HFFc6 (cell line): ENCODE measurements at regions not wholly inside any gene's neighbourhood (a gene's known extent, or its start where the extent isn't known, plus 50 kb on each side); places are given as distances from the start of the nearest gene placed in this dataset.

Experiments used
- DNase-seq: peaks from one replicate; pipeline ENCODE4 v3.0.0-alpha.2; 2018
- H3K27ac Mint-ChIP-seq: 2 replicates; pipeline ENCODE4 v1.8.0; 2020; ENCODE audit warnings: mild to moderate bottlenecking, mixed read lengths
- H3K27me3 Mint-ChIP-seq: 2 replicates; pipeline ENCODE4 v1.8.0; 2021; ENCODE audit warnings: mild to moderate bottlenecking, moderate library complexity, mixed read lengths; ENCODE audit not compliant: insufficient read depth
- H3K36me3 Mint-ChIP-seq: 2 replicates; pipeline ENCODE4 v1.8.0; 2021; ENCODE audit warnings: low read depth, mixed read lengths
- H3K4me1 Mint-ChIP-seq: 2 replicates; pipeline ENCODE4 v1.8.0; 2020; ENCODE audit warnings: low read depth, mixed read lengths
- H3K4me3 Mint-ChIP-seq: 2 replicates; pipeline ENCODE4 v1.8.0; 2020; ENCODE audit warnings: mild to moderate bottlenecking, moderate library complexity, mixed read lengths
- H3K9me3 Mint-ChIP-seq: 2 replicates; pipeline ENCODE4 v1.8.0; 2020; ENCODE audit warnings: mild to moderate bottlenecking, mixed read lengths
- TF ChIP-seq, protein P1 (sequence below): fragments of 200-600 bp; sonication (generic); IDR thresholded peaks from 2 replicates; pipeline ENCODE4 v1.5.0; 2021; ENCODE audit warnings: antibody characterized with exemption, mild to moderate bottlenecking

DNA sequence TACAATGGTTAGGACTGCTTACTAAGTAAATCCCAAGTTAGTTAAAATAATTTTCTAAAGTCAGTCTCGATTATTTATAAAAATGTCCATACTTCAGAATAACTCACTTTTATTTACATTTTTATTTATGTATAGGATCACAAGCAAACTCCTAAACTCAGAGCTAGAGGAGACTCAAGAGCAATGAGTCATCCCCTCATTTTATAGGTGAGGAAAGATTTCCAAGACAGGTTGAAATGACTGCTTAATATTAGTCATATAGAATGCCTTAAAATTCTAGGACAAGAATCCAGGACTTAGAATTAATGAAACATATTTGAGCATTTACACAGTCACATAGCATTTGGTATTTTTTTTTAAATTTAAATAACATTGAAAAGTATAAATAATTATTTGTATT lies 983.8 kb downstream of the SI start:
- H3K36me3 Mint-ChIP-seq, result no peaks in the 10 kb centered on the region
- H3K4me3 Mint-ChIP-seq, result no peak overlapping the region

DNA sequence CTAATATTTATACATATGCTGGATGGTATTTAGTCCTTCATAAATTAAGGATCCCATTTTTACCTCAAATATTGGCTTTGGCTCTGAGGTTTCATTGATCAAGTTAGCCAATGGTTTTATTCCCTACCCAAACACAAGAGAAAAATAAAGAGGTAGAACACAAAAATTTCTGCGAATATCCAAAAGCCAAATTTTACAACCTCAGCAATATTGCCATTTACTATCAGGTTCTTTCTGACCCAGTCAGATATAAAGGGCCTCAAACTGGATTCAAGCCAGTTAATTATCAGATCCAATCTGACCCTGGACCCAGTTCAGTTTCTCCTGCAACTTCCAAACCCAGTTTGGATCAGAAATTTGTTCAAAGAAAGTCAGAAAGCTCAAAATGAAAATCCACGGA lies 998.1 kb downstream of the SI start:
- TF ChIP-seq, protein P1, sequence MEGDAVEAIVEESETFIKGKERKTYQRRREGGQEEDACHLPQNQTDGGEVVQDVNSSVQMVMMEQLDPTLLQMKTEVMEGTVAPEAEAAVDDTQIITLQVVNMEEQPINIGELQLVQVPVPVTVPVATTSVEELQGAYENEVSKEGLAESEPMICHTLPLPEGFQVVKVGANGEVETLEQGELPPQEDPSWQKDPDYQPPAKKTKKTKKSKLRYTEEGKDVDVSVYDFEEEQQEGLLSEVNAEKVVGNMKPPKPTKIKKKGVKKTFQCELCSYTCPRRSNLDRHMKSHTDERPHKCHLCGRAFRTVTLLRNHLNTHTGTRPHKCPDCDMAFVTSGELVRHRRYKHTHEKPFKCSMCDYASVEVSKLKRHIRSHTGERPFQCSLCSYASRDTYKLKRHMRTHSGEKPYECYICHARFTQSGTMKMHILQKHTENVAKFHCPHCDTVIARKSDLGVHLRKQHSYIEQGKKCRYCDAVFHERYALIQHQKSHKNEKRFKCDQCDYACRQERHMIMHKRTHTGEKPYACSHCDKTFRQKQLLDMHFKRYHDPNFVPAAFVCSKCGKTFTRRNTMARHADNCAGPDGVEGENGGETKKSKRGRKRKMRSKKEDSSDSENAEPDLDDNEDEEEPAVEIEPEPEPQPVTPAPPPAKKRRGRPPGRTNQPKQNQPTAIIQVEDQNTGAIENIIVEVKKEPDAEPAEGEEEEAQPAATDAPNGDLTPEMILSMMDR, result no peak
- no peak overlapping the region for H3K27ac Mint-ChIP-seq
- no peaks in the 10 kb centered on the region for H3K27me3 Mint-ChIP-seq
- no peaks in the 10 kb centered on the region for H3K4me1 Mint-ChIP-seq
- H3K4me3 Mint-ChIP-seq, result no peak overlapping the region
- DNase-seq, result no peak
- H3K9me3 Mint-ChIP-seq, result peaks cover 26% of the 10 kb centered on the region
- H3K36me3 Mint-ChIP-seq, result no peaks in the 10 kb centered on the region

More for the DNA sequence above, 983.8 kb downstream of the SI start:
- no peak for DNase-seq
- Mint-ChIP-seq H3K27ac (no peak overlapping the region), H3K9me3 (peaks cover 24% of the 10 kb centered on the region), H3K4me1 (no peaks in the 10 kb centered on the region), H3K27me3 (no peaks in the 10 kb centered on the region)
- TF ChIP-seq, protein P1, result no peak

DNA sequence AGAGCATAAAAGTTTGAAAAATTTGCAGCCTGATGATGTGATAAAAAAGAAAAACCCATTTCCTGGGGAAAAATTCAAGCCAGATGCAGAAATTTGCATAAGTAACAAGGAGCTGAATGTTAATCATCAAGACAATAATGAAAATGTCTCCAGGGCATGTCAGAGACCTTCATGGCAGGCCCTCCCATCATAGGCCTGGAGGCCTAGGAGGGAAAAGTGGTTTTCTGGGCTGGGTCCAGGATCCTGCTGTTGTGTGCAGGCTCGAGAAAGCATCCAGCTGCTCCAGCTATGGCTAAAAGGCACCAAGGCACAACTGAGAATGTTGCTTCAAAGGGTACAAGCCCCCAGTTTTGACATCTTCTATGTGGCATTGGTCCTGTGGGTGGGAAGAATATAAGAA lies 1014.0 kb downstream of the SI start:
- no peak overlapping the region for H3K27ac Mint-ChIP-seq
- TF ChIP-seq, protein P1, result no peak
- no peak for DNase-seq
- no peaks in the 10 kb centered on the region for H3K27me3 Mint-ChIP-seq
- H3K9me3 Mint-ChIP-seq, result peaks cover 61% of the 10 kb centered on the region
- H3K4me1 Mint-ChIP-seq, result no peaks in the 10 kb centered on the region
- H3K4me3 Mint-ChIP-seq, result no peak overlapping the region
- H3K36me3 Mint-ChIP-seq, result no peaks in the 10 kb centered on the region

DNA sequence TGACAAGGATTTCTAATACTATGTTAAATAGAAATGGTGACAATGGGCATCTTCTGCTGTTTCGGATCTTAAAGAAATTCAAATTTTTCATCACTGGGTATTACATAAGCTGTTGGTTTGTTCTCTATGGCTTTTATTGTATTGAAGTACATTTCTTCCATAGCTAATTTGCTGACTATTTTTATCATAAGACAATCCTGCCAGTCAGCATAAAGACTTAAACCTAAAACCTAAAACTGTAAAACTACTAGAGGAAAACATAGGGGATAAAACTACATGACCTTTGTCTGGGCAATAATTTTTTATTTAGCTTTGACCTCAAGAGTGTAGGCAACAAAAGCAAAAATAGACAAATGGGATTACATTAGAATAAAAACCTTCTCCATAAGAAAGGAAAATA lies 1017.4 kb downstream of the SI start:
- Mint-ChIP-seq H3K27ac (no peak overlapping the region), H3K9me3 (peaks cover 70% of the 10 kb centered on the region), H3K36me3 (no peaks in the 10 kb centered on the region), H3K4me3 (no peak overlapping the region), H3K4me1 (no peaks in the 10 kb centered on the region), H3K27me3 (no peaks in the 10 kb centered on the region)
- no peak for DNase-seq
- TF ChIP-seq, protein P1, result no peak

DNA sequence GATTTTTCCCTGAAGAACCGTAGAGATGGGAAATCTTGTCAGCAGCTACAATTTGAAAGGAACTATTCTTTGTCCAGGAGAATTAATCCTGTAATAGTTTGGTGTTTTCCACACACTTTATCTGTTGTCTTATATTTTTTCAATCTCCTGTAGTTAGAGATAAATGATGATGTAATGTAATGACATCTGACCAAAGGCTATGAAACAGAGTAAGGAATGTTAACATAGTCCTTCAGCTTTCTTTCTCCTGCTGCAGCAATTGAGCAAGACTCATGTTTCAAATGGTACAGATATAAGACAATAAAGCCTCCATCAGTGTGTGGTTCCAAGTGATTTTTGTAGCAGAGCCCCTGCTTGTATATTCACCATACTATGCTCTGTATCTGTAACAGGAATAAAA lies 1028.4 kb downstream of the SI start:
- Mint-ChIP-seq H3K4me1 (no peaks in the 10 kb centered on the region), H3K4me3 (no peak overlapping the region), H3K27me3 (no peaks in the 10 kb centered on the region), H3K9me3 (peaks cover 25% of the 10 kb centered on the region), H3K27ac (no peak overlapping the region), H3K36me3 (no peaks in the 10 kb centered on the region)
- TF ChIP-seq, protein P1, result no peak
- no peak for DNase-seq

DNA sequence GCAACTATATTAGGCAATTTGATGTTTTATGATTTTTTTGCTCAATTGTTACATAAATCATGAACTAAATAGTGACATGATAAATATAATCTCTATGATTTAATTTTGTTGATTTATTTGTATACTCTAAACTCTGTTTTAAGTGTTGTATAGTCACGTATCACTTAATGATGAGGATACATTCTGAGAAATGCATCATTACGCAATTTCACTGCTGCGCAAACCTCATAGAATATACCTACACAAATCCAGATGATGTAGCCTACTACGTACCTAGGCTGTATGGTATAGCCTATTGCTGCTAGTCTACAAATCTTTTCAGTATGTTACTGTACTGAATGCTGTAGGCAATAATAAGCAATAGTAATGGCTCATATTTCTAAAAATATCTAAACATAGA lies 1029.8 kb downstream of the SI start:
- Mint-ChIP-seq H3K4me1 (no peaks in the 10 kb centered on the region), H3K9me3 (peaks cover 16% of the 10 kb centered on the region), H3K27me3 (no peaks in the 10 kb centered on the region), H3K36me3 (no peaks in the 10 kb centered on the region), H3K4me3 (no peak overlapping the region), H3K27ac (no peak overlapping the region)
- TF ChIP-seq, protein P1, result no peak
- no peak for DNase-seq
